ENCODE measurements at regions not wholly inside any gene's neighbourhood (a gene's known extent, or its start where the extent isn't known, plus 50 kb on each side); places are given as distances from the start of the nearest gene placed in this dataset.

GRCh38 chr6:121896771-121897170, 461.3 kb downstream of the GJA1 start:
- Mint-ChIP-seq H3K27me3 (peaks cover 6% of the 10 kb centered on the region), H3K4me3 (no peak overlapping the region), H3K27ac (no peak overlapping the region), H3K36me3 (no peaks in the 10 kb centered on the region), H3K9me3 (no peaks in the 10 kb centered on the region), H3K4me1 (no peaks in the 10 kb centered on the region)
- no peak for DNase-seq

- Mint-ChIP-seq H3K36me3 (no peaks in the 10 kb centered on the region), H3K27me3 (peaks cover 6% of the 10 kb centered on the region), H3K4me3 (no peak overlapping the region), H3K9me3 (no peaks in the 10 kb centered on the region), H3K4me1 (no peaks in the 10 kb centered on the region), H3K27ac (no peak overlapping the region)
- DNase-seq = no peak
Observed at GRCh38 chr6:121897337-121897760, 461.9 kb downstream of the GJA1 start.

- H3K27ac Mint-ChIP-seq = no peak overlapping the region
- no peaks in the 10 kb centered on the region for H3K36me3 Mint-ChIP-seq
- no peaks in the 10 kb centered on the region for H3K4me1 Mint-ChIP-seq
- H3K9me3 Mint-ChIP-seq = no peaks in the 10 kb centered on the region
- DNase-seq = no peak
- H3K4me3 Mint-ChIP-seq = no peak overlapping the region
- H3K27me3 Mint-ChIP-seq = no peaks in the 10 kb centered on the region
Observed at GRCh38 chr6:121901432-121901831, 466.0 kb downstream of the GJA1 start.

- peaks cover 8% of the 10 kb centered on the region for H3K9me3 Mint-ChIP-seq
- no peak overlapping the region for H3K4me3 Mint-ChIP-seq
- H3K27ac Mint-ChIP-seq = no peak overlapping the region
- no peaks in the 10 kb centered on the region for H3K36me3 Mint-ChIP-seq
- DNase-seq = no peak
- H3K27me3 Mint-ChIP-seq = no peaks in the 10 kb centered on the region
- no peaks in the 10 kb centered on the region for H3K4me1 Mint-ChIP-seq
Observed at GRCh38 chr6:121904559-121904958, 469.1 kb downstream of the GJA1 start.

GRCh38 chr6:121912905-121913304, 477.5 kb downstream of the GJA1 start:
- Mint-ChIP-seq H3K4me3 (no peak overlapping the region), H3K36me3 (peaks cover 5% of the 10 kb centered on the region), H3K9me3 (peaks cover 16% of the 10 kb centered on the region), H3K27ac (no peak overlapping the region), H3K4me1 (no peaks in the 10 kb centered on the region), H3K27me3 (no peaks in the 10 kb centered on the region)
- DNase-seq = no peak

GRCh38 chr6:121917263-121917829, 481.9 kb downstream of the GJA1 start:
- H3K9me3 Mint-ChIP-seq = no peaks in the 10 kb centered on the region
- no peak for DNase-seq
- H3K36me3 Mint-ChIP-seq = no peaks in the 10 kb centered on the region
- H3K4me3 Mint-ChIP-seq = no peak overlapping the region
- no peak overlapping the region for H3K27ac Mint-ChIP-seq
- no peaks in the 10 kb centered on the region for H3K4me1 Mint-ChIP-seq
- H3K27me3 Mint-ChIP-seq = no peaks in the 10 kb centered on the region

GRCh38 chr6:121917834-121918559, 481.5 kb upstream of the HSF2 start:
- Mint-ChIP-seq H3K27ac (no peak overlapping the region), H3K9me3 (no peaks in the 10 kb centered on the region), H3K4me3 (no peak overlapping the region), H3K4me1 (no peaks in the 10 kb centered on the region), H3K27me3 (no peaks in the 10 kb centered on the region), H3K36me3 (no peaks in the 10 kb centered on the region)
- DNase-seq = no peak

GRCh38 chr6:121920616-121921015, 478.8 kb upstream of the HSF2 start:
- no peaks in the 10 kb centered on the region for H3K9me3 Mint-ChIP-seq
- no peak overlapping the region for H3K4me3 Mint-ChIP-seq
- no peaks in the 10 kb centered on the region for H3K27me3 Mint-ChIP-seq
- no peaks in the 10 kb centered on the region for H3K36me3 Mint-ChIP-seq
- H3K4me1 Mint-ChIP-seq = peaks cover 9% of the 10 kb centered on the region
- H3K27ac Mint-ChIP-seq = no peak overlapping the region
- no peak for DNase-seq

GRCh38 chr6:121925024-121925423, 474.4 kb upstream of the HSF2 start:
- no peak overlapping the region for H3K4me3 Mint-ChIP-seq
- H3K36me3 Mint-ChIP-seq = no peaks in the 10 kb centered on the region
- H3K27me3 Mint-ChIP-seq = no peaks in the 10 kb centered on the region
- H3K4me1 Mint-ChIP-seq = peaks cover 10% of the 10 kb centered on the region
- no peak overlapping the region for H3K27ac Mint-ChIP-seq
- no peak for DNase-seq
- no peaks in the 10 kb centered on the region for H3K9me3 Mint-ChIP-seq

GRCh38 chr6:121925534-121926255, 473.8 kb upstream of the HSF2 start:
- H3K27ac Mint-ChIP-seq = no peak overlapping the region
- no peaks in the 10 kb centered on the region for H3K9me3 Mint-ChIP-seq
- peaks cover 10% of the 10 kb centered on the region for H3K4me1 Mint-ChIP-seq
- DNase-seq = no peak
- no peak overlapping the region for H3K4me3 Mint-ChIP-seq
- H3K36me3 Mint-ChIP-seq = no peaks in the 10 kb centered on the region
- H3K27me3 Mint-ChIP-seq = no peaks in the 10 kb centered on the region

- Mint-ChIP-seq H3K27ac (no peak overlapping the region), H3K9me3 (no peaks in the 10 kb centered on the region), H3K36me3 (no peaks in the 10 kb centered on the region), H3K4me1 (peaks cover 10% of the 10 kb centered on the region), H3K4me3 (no peak overlapping the region), H3K27me3 (no peaks in the 10 kb centered on the region)
- no peak for DNase-seq
Observed at GRCh38 chr6:121929301-121929700, 470.2 kb upstream of the HSF2 start.

- Mint-ChIP-seq H3K4me3 (no peak overlapping the region), H3K27me3 (no peaks in the 10 kb centered on the region), H3K27ac (no peak overlapping the region), H3K36me3 (no peaks in the 10 kb centered on the region), H3K4me1 (no peaks in the 10 kb centered on the region), H3K9me3 (peaks cover 1% of the 10 kb centered on the region)
- DNase-seq = no peak
Observed at GRCh38 chr6:121932076-121932991, 467.1 kb upstream of the HSF2 start.

- H3K36me3 Mint-ChIP-seq = no peaks in the 10 kb centered on the region
- no peak overlapping the region for H3K27ac Mint-ChIP-seq
- no peak overlapping the region for H3K4me3 Mint-ChIP-seq
- no peaks in the 10 kb centered on the region for H3K27me3 Mint-ChIP-seq
- DNase-seq = no peak
- H3K4me1 Mint-ChIP-seq = no peaks in the 10 kb centered on the region
- peaks cover 9% of the 10 kb centered on the region for H3K9me3 Mint-ChIP-seq
Observed at GRCh38 chr6:121934451-121934850, 465.0 kb upstream of the HSF2 start.

GRCh38 chr6:121940728-121941127, 458.7 kb upstream of the HSF2 start:
- DNase-seq = no peak
- peaks cover 3% of the 10 kb centered on the region for H3K27me3 Mint-ChIP-seq

GRCh38 chr6:121944354-121944753, 455.1 kb upstream of the HSF2 start:
- no peak for DNase-seq
- peaks cover 3% of the 10 kb centered on the region for H3K36me3 Mint-ChIP-seq
- H3K4me3 Mint-ChIP-seq = no peak overlapping the region
- H3K27ac Mint-ChIP-seq = no peak overlapping the region
- H3K9me3 Mint-ChIP-seq = peaks cover 16% of the 10 kb centered on the region
- H3K27me3 Mint-ChIP-seq = peaks cover 3% of the 10 kb centered on the region
- H3K4me1 Mint-ChIP-seq = no peaks in the 10 kb centered on the region

More at GRCh38 chr6:121940728-121941127, 458.7 kb upstream of the HSF2 start:
- Mint-ChIP-seq H3K4me1 (no peaks in the 10 kb centered on the region), H3K27ac (no peak overlapping the region), H3K36me3 (peaks cover 3% of the 10 kb centered on the region), H3K4me3 (no peak overlapping the region), H3K9me3 (peaks cover 22% of the 10 kb centered on the region)

Measured in activated naive CD8-positive, alpha-beta T cell treated with anti-CD3 and anti-CD28 coated beads for 36 hours (primary cell).